GM18520 (cell line): ENCODE measurements at regions not wholly inside any gene's neighbourhood (a gene's known extent, or its start where the extent isn't known, plus 50 kb on each side); places are given as distances from the start of the nearest gene placed in this dataset.
"Not testable (repeated sequence)": the region's sequence is repeated elsewhere in the genome, so short reads cannot be mapped to it uniquely, and the experiment has no call there.

Experiments used
- ATAC-seq: cut with Tn5 transposase; IDR thresholded peaks from one replicate; pipeline ENCODE4 v1.9.1; 2021; ENCODE audit not compliant: unreplicated experiment

GRCh38 chr3:56927855-56928254, 126.1 kb upstream of the ARHGEF3 start:
- ATAC-seq, result no peak

GRCh38 chr3:56926947-56927282, 125.2 kb upstream of the ARHGEF3 start:
- no peak for ATAC-seq

DNA sequence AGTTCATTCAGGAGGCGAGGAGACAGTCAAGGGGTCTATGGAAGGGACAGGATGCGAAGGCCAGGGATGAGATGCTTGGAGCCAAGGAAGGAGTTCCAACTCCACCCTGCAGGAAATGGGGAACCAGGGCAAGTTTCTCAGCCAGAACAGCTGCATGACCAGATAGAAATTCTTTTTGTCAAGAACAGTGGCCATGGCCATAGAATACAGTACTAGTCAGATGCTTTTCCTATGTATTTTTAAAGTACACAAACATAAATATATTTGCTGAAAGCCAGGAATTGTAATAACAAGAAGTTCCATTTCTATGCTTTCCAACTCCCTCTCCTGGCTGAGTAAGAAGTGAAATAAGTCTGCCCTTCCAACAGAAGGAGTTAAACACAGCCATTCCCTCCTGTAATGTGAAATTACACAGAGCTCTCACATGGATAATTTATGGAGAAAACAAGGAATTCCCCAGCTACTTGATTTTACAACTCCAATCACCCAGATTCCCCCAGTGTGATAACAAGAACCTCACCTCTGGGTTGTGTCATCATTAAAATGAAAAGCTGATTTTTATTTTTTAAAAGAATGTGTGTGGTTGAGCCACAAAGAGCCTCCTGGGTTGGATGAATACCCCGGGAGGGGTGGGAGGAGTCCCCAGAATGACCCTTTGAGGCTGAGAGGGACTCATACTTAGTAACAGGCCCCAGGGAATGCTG, 124.6 kb upstream of the ARHGEF3 start:
- no peak for ATAC-seq

- not testable (repeated sequence) for ATAC-seq
Observed at GRCh38 chr3:56924700-56925099, 123.0 kb upstream of the ARHGEF3 start.

GRCh38 chr3:56923526-56924224, 121.9 kb upstream of the ARHGEF3 start:
- no peak for ATAC-seq

- ATAC-seq, result no peak
Observed at GRCh38 chr3:56921573-56922453, 120.1 kb upstream of the ARHGEF3 start.

GRCh38 chr3:56919797-56920195, 118.0 kb upstream of the ARHGEF3 start:
- ATAC-seq, result no peak

DNA sequence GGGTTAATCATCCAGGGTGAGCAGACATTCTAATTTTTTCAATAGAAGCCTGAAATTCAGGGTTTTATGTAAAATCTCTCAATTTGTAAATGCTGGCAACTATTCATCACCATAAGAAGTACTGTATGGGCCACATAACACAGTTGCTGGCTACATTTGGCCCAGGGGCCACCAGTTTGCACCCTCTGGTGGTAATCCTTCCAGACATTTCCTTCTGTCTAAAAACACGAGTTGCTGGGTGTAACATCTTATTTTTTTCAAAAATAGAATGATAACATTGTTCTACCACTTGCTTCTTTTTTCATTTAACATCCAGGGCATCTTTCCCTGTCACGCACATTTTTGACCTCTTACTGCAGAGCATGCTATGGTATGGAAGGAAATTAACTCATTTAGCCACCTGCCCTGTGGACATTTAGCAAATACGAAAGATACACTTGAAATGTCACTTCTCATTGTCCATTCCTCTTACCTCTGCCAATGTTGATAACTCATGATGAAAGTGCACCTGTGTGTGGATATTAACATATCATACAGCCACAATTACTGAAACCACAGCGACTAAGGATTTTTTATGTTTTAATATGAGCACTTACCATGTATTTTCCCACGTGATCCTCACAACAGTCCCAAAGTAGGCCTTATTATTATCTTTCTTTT, 117.5 kb upstream of the ARHGEF3 start:
- ATAC-seq, result no peak

GRCh38 chr3:56918111-56918568, 116.4 kb upstream of the ARHGEF3 start:
- ATAC-seq, result no peak

- peak; percentile 76 for ATAC-seq
Observed at GRCh38 chr3:56917361-56918110, 115.8 kb upstream of the ARHGEF3 start.

GRCh38 chr3:56916716-56917360, 115.1 kb upstream of the ARHGEF3 start:
- ATAC-seq, result no peak

- ATAC-seq, result no peak
Observed at GRCh38 chr3:56915966-56916586, 114.3 kb upstream of the ARHGEF3 start.

GRCh38 chr3:56914646-56915045, 112.9 kb upstream of the ARHGEF3 start:
- ATAC-seq, result no peak

DNA sequence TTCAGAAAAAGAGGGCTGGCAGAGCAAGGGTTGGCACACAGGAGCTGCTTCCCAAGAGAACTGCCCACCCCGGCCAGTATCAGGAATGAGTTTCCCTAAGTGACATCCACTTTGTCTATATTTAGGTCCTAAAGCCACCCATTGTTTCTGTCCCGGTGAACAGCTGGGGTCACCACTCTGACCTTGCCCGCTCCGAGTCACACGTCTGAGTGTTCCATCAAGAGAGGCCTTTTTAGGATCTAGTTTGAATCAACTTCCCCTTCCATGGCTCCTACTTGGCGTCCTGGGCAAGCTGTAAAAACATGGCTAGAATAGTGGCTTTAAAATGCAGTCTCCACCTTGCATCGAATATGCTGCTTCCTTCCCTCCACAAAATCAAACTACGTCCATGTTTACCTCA, 109.6 kb upstream of the ARHGEF3 start:
- no peak for ATAC-seq

- ATAC-seq, result no peak
Observed at GRCh38 chr3:56909349-56909748, 107.6 kb upstream of the ARHGEF3 start.

GRCh38 chr3:56908004-56908403, 106.3 kb upstream of the ARHGEF3 start:
- no peak for ATAC-seq

GRCh38 chr3:56904552-56905215, 102.9 kb upstream of the ARHGEF3 start:
- ATAC-seq, result no peak

GRCh38 chr3:56903231-56903782, 101.6 kb upstream of the ARHGEF3 start:
- ATAC-seq, result no peak
